ENCODE measurements at regions not wholly inside any gene's neighbourhood (a gene's known extent, or its start where the extent isn't known, plus 50 kb on each side); places are given as distances from the start of the nearest gene placed in this dataset.
A peak's percentile ranks its signal among the peaks of the same experiment; 100 is the strongest.

DNA sequence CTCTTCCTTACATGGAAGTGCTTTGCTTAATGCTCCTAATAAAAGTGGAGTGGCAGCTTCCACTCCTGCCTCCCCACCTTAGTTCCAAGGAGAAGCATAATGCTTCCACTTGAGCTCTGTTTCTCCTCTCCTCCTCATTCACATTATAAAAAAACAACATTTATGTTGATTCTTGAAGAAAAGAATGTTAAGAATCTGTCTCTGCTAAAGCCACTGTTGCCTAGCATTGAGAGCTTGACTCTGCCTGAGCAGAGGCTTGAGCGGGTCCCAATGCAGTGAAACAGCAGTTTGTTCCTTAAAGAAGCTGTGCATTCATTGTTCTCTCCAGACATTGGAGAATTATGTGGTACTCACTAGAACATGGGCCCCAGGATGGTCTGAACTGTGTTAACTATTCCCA is 101.5 kb upstream of the GHR start:
- no peak overlapping the region for H3K4me3 ChIP-seq (ENCODE audit: low read length)
- no peak for DNase-seq (ENCODE audit: low read depth)
- TF ChIP-seq, protein P1, sequence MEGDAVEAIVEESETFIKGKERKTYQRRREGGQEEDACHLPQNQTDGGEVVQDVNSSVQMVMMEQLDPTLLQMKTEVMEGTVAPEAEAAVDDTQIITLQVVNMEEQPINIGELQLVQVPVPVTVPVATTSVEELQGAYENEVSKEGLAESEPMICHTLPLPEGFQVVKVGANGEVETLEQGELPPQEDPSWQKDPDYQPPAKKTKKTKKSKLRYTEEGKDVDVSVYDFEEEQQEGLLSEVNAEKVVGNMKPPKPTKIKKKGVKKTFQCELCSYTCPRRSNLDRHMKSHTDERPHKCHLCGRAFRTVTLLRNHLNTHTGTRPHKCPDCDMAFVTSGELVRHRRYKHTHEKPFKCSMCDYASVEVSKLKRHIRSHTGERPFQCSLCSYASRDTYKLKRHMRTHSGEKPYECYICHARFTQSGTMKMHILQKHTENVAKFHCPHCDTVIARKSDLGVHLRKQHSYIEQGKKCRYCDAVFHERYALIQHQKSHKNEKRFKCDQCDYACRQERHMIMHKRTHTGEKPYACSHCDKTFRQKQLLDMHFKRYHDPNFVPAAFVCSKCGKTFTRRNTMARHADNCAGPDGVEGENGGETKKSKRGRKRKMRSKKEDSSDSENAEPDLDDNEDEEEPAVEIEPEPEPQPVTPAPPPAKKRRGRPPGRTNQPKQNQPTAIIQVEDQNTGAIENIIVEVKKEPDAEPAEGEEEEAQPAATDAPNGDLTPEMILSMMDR (IDR thresholded peaks at IDR 0.05; ENCODE audit: insufficient read depth, low read depth, low read length, missing control alignments) = no peak

DNA sequence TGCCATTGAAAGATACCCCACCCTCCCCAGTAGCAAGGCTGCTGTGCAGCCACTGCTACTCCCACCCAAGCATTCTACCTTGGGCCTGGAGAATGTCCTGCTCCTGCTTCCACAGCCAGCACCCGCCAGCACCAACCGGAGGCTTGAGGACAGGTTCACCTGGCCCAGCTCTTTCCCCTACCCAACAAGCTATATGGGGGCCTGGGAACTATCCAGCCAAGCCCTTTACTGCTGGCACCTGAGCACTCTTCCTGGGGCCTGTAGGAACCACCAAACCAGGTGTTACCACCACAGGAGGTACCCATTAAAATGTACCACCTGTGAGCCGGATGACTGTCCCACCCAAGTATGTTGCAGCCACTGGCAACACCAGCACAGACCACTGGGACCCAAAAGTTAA is 86.1 kb upstream of the GHR start:
- H3K4me3 ChIP-seq (ENCODE audit: low read length) = no peak overlapping the region
- TF ChIP-seq, protein P1 (IDR thresholded peaks at IDR 0.05; ENCODE audit: insufficient read depth, low read depth, low read length, missing control alignments) = no peak
- no peak for DNase-seq (ENCODE audit: low read depth)

DNA sequence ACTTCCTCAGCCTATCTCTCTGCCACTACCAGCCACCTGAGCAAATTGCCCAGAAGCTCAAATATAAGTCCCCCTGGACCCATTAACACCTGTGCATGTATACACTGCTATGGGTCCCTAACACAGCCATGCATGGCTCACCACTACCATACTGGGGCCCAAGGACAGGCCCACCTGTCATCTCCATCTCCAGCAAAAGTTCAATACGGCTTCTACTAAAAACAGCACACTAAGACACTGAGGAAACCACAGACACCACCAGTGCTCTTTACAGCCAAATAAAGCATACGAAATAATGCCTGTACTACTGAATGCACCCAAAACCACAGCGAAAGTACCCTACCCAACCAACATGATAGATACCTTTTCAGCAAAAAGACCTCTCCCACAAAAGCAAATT is 85.6 kb upstream of the GHR start:
- no peak for DNase-seq (ENCODE audit: low read depth)
- TF ChIP-seq, protein P1 (IDR thresholded peaks at IDR 0.05; ENCODE audit: insufficient read depth, low read depth, low read length, missing control alignments) = no peak
- no peak overlapping the region for H3K4me3 ChIP-seq (ENCODE audit: low read length)

DNA sequence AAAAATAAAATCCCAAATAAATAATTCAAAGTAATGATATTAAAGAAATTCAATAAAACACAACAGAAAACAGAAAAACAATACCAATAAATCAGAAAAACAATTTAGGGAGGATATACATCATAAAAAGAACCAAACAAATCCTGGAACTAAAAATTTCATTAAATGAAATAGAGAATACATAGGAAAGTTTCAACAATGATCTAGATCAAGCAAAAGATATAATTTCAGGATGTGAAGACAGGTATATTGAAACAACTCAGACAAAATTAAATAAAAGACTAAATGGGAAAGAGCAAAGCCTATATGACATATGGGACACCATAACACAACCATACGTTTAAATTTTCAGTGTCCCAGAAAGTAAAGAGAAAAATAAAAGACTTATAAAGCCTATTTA is 85.1 kb upstream of the GHR start:
- TF ChIP-seq, protein P1 (IDR thresholded peaks at IDR 0.05; ENCODE audit: insufficient read depth, low read depth, low read length, missing control alignments) = no peak
- H3K4me3 ChIP-seq (ENCODE audit: low read length) = no peak overlapping the region
- no peak for DNase-seq (ENCODE audit: low read depth)

DNA sequence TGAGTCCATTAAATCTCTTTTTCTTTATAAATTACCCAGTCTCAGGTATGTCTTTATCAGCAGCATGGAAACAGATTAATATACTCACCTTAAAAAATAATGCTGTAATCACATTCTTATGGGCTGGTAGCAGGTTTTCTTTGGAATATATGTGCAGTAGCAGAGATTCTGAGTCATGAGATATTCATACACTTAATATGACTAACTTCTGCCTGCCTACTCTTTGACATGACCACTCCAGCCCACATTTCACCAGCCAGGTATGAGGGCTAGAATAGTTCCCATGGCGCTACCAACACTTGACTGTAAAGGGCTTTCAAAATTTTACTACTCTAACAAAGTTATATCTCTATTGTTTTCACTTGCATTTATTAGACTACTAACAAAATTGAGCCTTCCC is 74.1 kb upstream of the GHR start:
- TF ChIP-seq, protein P1 (IDR thresholded peaks at IDR 0.05; ENCODE audit: insufficient read depth, low read depth, low read length, missing control alignments) = no peak
- no peak overlapping the region for H3K4me3 ChIP-seq (ENCODE audit: low read length)
- peak; percentile 75 for DNase-seq (ENCODE audit: low read depth)

DNA sequence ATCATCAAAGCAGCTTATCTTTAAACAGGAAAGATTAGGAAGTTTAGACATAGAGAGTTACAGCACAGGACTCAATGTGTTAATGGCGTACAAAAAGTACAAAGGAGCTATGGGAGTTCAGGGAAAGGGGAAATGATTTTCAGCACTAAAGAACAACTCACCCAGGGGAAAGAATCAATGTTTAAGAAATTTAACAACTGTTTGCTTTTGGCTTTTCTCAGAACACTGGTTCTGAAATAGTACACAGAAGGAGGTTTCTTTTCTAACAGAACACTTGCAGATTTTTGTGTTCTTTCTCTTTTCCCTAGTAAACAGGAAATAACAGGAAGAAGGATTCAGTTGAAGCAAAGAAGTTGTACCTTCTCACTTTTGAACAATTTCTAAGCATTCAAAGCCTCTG is 71.3 kb upstream of the GHR start:
- no peak overlapping the region for H3K4me3 ChIP-seq (ENCODE audit: low read length)
- TF ChIP-seq, protein P1 (IDR thresholded peaks at IDR 0.05; ENCODE audit: insufficient read depth, low read depth, low read length, missing control alignments) = no peak
- no peak for DNase-seq (ENCODE audit: low read depth)

DNA sequence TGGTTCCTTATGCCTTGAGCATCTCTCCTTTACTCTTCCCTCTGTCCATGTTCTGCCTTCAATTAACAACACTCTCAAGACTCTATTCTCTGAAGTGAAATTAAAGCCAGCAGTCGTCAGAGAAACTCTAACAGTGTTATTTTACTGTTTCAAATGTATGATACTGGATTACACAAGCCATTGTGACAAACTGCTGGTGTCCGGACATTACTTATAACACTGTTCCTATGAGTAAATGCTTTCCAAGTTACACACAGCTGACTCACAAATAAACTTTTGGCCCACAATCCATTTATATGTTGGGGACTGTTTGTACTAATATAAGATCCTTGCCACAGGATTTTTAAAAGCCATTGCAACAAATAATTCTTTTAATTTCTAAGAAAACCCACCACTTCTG is 63.2 kb upstream of the GHR start:
- DNase-seq (ENCODE audit: low read depth) = peak; percentile 64
- H3K4me3 ChIP-seq (ENCODE audit: low read length) = no peak overlapping the region
- TF ChIP-seq, protein P1 (IDR thresholded peaks at IDR 0.05; ENCODE audit: insufficient read depth, low read depth, low read length, missing control alignments) = no peak
